Testis (tissue), 2 donors: ENCODE measurements at regions not wholly inside any gene's neighbourhood (a gene's known extent, or its start where the extent isn't known, plus 50 kb on each side); places are given as distances from the start of the nearest gene placed in this dataset.

Source experiments
- POLR2A ChIP-seq: fragments of 450-650 bp; IDR thresholded peaks from one replicate; pipeline ENCODE4 v1.6.1; 2017; ENCODE audit warnings: antibody characterized with exemption, mild to moderate bottlenecking, moderate library complexity
- TF ChIP-seq, protein P1 (sequence below), 3 experiments: fragments of 450-650 bp in 2 of 3; fragments of 200-600 bp in 1 of 3; sonication (generic) in 1 of 3; IDR thresholded peaks; one replicate each; pipeline ENCODE4 v1.5.1; 2016 to 2019; ENCODE audit warnings: antibody characterized with exemption in 3 of 3, mild to moderate bottlenecking in 2 of 3, moderate library complexity in 1 of 3

DNA sequence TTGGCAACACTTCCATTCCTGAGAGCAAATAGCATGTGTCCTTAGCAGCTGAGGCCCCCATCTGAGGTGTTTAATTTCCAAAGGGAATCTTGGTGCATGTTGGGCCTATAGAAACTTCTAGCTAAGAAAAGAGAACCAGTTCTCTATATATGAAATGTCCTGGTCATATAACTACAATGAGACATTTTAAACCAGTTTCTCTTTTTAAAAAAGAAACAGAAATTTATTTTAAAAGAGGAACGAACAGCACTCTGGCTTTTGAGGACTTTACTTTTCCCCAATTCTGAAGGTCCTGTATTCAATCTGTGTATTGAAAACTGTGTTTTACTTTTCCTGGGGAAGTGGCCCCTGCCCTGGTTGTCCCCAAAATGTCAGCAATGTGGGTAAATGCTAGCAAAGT lies 94.0 kb upstream of the FOXN2 start:
- TF ChIP-seq, protein P1, sequence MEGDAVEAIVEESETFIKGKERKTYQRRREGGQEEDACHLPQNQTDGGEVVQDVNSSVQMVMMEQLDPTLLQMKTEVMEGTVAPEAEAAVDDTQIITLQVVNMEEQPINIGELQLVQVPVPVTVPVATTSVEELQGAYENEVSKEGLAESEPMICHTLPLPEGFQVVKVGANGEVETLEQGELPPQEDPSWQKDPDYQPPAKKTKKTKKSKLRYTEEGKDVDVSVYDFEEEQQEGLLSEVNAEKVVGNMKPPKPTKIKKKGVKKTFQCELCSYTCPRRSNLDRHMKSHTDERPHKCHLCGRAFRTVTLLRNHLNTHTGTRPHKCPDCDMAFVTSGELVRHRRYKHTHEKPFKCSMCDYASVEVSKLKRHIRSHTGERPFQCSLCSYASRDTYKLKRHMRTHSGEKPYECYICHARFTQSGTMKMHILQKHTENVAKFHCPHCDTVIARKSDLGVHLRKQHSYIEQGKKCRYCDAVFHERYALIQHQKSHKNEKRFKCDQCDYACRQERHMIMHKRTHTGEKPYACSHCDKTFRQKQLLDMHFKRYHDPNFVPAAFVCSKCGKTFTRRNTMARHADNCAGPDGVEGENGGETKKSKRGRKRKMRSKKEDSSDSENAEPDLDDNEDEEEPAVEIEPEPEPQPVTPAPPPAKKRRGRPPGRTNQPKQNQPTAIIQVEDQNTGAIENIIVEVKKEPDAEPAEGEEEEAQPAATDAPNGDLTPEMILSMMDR (IDR thresholded peaks at IDR 0.05): no peak
- TF ChIP-seq POLR2A: no peak
